ENCODE measurements at regions not wholly inside any gene's neighbourhood (a gene's known extent, or its start where the extent isn't known, plus 50 kb on each side); places are given as distances from the start of the nearest gene placed in this dataset.

DNA sequence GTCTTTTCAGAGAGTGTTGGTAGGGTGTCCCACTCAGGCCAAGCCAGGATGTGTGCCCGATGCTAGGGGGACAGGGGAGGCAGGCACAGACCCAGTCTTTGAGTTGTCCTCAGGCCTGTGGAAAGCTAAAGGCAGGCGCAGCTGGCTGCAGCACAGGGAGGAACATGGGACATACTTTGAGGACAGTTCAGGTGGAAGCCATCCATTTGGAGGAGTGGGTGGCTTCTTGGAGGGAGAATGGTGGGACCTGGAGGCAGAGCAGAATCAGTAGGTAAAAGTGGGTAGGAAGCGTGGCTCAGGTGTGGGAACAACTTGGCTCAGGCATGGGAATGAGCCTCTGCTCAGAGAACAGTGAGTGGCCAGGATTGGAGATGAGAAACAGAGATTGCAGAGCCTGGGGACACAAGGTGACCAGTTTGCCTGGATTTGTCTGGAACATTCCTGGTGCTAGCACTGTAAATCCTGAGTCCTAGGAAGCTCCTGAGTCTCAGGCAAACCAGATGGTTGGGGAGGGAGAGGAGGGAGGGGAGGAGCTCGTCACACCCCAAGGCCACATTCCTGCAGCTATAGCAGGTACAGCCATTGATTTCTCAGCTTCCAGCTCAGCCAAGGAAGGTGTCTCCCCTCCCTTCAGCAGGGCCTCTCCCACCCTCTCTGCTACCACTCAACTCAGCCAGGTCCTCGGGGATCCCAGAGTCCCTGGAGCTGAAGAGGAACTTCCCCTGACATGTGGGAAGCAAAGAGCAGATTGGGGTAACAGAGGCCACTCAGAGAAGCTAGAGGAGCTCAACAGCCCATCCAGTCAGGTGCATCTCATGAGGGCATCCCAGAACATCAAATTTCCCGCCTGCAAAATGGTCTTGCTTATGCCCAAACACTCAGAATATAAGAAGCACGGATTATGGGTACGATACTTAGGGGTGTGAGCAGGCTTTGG, 65.2 kb upstream of the TINAGL1 start:
- H3K27me3 ChIP-seq = peaks cover 0 to 13% (median 7%) of the 10 kb centered on the region in 7 donors
- H3K36me3 ChIP-seq = no peaks in the 10 kb centered on the region
- H3K9me3 ChIP-seq = no peaks in the 10 kb centered on the region
- intact Hi-C loops (cut with DNase I) = no loop called here
- no peaks in the 10 kb centered on the region for H3K4me1 ChIP-seq
- WGBS, 2 donors = 67 to 85% methylated on average over 8 of the region's 8 CpGs
- H3K4me3 ChIP-seq = no peak overlapping the region
- ATAC-seq (no peak), DNase-seq (no peak)
- TF ChIP-seq, protein P1, sequence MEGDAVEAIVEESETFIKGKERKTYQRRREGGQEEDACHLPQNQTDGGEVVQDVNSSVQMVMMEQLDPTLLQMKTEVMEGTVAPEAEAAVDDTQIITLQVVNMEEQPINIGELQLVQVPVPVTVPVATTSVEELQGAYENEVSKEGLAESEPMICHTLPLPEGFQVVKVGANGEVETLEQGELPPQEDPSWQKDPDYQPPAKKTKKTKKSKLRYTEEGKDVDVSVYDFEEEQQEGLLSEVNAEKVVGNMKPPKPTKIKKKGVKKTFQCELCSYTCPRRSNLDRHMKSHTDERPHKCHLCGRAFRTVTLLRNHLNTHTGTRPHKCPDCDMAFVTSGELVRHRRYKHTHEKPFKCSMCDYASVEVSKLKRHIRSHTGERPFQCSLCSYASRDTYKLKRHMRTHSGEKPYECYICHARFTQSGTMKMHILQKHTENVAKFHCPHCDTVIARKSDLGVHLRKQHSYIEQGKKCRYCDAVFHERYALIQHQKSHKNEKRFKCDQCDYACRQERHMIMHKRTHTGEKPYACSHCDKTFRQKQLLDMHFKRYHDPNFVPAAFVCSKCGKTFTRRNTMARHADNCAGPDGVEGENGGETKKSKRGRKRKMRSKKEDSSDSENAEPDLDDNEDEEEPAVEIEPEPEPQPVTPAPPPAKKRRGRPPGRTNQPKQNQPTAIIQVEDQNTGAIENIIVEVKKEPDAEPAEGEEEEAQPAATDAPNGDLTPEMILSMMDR (IDR thresholded peaks at IDR 0.05) = no peak
- H3K27ac ChIP-seq = no peak overlapping the region

DNA sequence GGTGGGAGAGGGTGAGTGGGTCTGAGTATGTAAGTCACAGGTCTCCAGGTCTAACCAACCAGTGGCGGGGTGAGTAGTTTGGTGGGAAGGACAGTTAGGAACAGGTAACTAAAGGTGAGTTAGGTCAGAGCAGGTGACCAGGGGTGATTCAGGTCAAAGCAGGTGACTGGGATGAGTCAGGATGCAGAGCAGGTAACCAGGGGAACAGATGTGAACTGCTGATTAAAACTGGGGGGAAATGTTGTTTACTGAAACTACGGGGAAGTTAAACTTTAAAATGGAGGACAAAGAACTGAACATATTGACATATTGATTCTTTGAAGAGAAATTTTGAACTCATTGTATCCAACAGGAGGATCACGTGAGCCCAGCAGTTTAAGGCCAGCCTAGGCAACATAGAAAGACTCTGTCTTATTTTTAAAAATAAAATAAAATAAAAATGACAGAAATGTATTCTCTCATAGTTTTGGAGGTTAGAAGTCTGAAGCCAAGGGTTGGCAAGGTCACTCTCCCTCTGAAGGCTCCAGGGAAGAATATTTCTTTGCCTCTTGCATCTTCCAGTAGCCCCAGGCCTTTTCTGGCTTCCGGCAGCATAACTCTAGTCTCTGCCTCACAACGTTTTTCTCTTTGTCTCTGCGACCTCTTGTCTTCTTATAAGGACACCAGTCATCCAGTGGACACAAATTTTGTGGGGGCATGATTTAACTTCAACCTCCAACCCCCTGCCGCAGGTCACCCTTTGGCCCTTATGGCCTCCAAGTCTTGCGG, 64.3 kb upstream of the TINAGL1 start:
- no peaks in the 10 kb centered on the region for H3K36me3 ChIP-seq
- H3K4me3 ChIP-seq = no peak overlapping the region
- DNase-seq = no peak
- no peak overlapping the region for H3K27ac ChIP-seq
- H3K27me3 ChIP-seq = peaks cover 0 to 7% (median 1%) of the 10 kb centered on the region in 7 donors
- ATAC-seq = no peak
- WGBS, 2 donors = 66 to 68% methylated on average over 8 of the region's 8 CpGs
- H3K9me3 ChIP-seq = no peaks in the 10 kb centered on the region
- TF ChIP-seq, protein P1 (IDR thresholded peaks at IDR 0.05) = no peak
- no peaks in the 10 kb centered on the region for H3K4me1 ChIP-seq
- intact Hi-C loops (cut with DNase I) = no loop called here

DNA sequence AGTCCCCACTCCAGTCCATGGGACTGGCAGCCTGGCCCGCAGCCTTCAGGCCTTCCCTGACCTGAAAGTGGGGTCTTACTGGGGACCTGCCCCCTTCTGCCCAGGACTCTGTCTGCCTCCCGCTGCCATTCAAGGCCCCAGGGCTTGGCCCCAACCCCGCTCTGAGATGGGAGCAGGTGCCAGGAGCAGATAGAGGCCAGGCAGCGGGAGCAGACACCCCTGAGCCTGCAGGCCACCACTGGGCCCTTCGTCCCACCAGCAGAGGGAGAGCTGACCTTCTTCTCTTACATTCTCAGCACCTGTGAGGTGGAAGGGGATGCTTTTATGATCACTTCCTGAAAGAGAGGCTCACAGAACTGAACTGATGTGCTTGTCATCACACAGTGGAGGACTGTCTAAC, 62.2 kb upstream of the TINAGL1 start:
- TF ChIP-seq, protein P1 (IDR thresholded peaks at IDR 0.05) = no peak
- intact Hi-C loops (cut with DNase I) = no loop called here
- ATAC-seq = peak in 1 of 8 donors; percentile 26
- no peak for DNase-seq
- H3K36me3 ChIP-seq = no peaks in the 10 kb centered on the region
- no peak overlapping the region for H3K27ac ChIP-seq
- H3K27me3 ChIP-seq = peaks cover 0 to 4% (median 0%) of the 10 kb centered on the region in 7 donors
- no peaks in the 10 kb centered on the region for H3K4me1 ChIP-seq
- 84 to 94% methylated on average over 5 of the region's 5 CpGs for WGBS, 2 donors
- H3K9me3 ChIP-seq = no peaks in the 10 kb centered on the region
- no peak overlapping the region for H3K4me3 ChIP-seq

DNA sequence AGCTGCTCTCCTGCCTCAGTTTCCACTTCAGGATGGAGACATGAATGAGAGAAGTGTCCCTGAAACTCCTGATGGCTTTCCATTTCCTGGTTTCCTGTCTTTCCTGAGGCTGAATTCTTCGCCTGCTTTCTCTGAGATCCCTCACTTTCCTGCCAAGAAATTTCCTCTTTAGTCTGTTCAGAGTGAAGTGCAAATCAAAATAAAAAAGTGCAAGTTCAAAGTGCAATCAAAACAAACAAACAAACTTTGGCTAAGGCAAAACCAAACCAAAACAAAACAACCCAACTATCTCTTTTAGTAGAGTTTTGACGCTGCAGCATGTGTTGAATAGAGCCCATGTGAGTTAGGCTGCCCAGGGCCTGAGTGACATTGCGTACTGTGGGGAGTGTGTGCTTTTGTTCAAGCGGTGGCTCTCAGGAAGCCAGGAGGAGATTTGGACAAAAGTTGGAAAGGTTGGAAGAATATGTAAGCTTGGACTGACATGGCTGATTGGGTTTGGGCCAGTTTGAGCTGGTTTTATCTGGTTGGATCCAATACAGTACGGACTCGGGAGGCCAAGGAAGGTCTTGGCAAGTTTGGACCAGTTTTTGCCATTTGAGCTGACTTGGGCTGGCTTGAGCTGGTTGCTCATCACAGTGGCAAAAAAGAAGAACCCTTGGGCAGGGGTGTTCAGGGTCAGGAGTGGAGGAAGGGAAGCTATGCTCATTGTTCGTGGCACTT, 61.1 kb upstream of the TINAGL1 start:
- peaks cover 0 to 7% (median 0%) of the 10 kb centered on the region in 11 donors for H3K9me3 ChIP-seq
- TF ChIP-seq, protein P1 (IDR thresholded peaks at IDR 0.05) = no peak
- 57 to 61% methylated on average over 7 of the region's 7 CpGs for WGBS, 2 donors
- H3K4me1 ChIP-seq = no peaks in the 10 kb centered on the region
- H3K4me3 ChIP-seq = no peak overlapping the region
- intact Hi-C loops (cut with DNase I) = no loop called here
- DNase-seq (no peak), ATAC-seq (no peak)
- no peaks in the 10 kb centered on the region for H3K27me3 ChIP-seq
- no peak overlapping the region for H3K27ac ChIP-seq
- no peaks in the 10 kb centered on the region for H3K36me3 ChIP-seq

Data from heart right ventricle (tissue), 16 donors.